ENCODE measurements at regions not wholly inside any gene's neighbourhood (a gene's known extent, or its start where the extent isn't known, plus 50 kb on each side); places are given as distances from the start of the nearest gene placed in this dataset.

DNA sequence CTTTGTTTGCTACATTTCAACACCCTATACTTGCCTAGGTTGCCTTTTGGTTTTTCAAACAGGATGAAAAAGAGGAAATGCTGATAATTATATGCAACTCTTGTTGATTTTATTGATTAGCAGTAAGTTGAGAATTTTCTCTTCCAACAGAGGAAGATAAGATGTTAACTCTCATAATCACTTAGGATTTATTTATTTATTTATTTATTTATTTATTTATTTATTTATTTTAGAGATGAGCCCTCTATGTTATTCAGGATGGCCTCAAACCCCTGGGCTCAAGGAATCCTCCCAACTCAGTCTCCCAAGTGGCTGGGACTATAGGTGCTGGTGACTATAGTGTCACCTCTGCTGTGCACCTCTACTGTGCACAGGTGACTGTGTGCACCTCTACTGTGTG is 111.4 kb upstream of the GLS start:
- TF ChIP-seq CTCF (IDR thresholded peaks at IDR 0.05) (no peak), POLR2A (IDR thresholded peaks at IDR 0.05) (no peak)

Measured in transverse colon (tissue), 3 donors.